Brain microvascular endothelial cell (primary cell): ENCODE measurements at regions not wholly inside any gene's neighbourhood (a gene's known extent, or its start where the extent isn't known, plus 50 kb on each side); places are given as distances from the start of the nearest gene placed in this dataset.

ENCODE experiments used
- DNase-seq: peaks from one replicate; pipeline ENCODE4 v3.0.0-alpha.2; 2020
- H3K27ac ChIP-seq: fragments of 250-450 bp; sonication (Bioruptor Pico); 2 replicates; pipeline ENCODE4 v1.5.1; 2020; ENCODE audit warnings: mild to moderate bottlenecking, moderate library complexity
- H3K27me3 ChIP-seq: fragments of 250-450 bp; sonication (Bioruptor Pico); replicated peaks from 2 replicates; pipeline ENCODE4 v1.5.1; 2020; ENCODE audit warnings: mild to moderate bottlenecking
- H3K36me3 ChIP-seq: fragments of 250-450 bp; sonication (Bioruptor Pico); replicated peaks from 2 replicates; pipeline ENCODE4 v1.5.1; 2020; ENCODE audit warnings: mild to moderate bottlenecking
- H3K4me3 ChIP-seq: 2 replicates; pipeline ENCODE4 v1.5.1; 2011; ENCODE audit warnings: low read depth, mild to moderate bottlenecking, control low read depth, low read length, moderate library complexity
- CTCF ChIP-seq: IDR thresholded peaks from 2 replicates; pipeline ENCODE4 v1.5.1; 2011; ENCODE audit warnings: low read depth, mild to moderate bottlenecking, moderate library complexity, low read length, control low read depth, inconsistent platforms; ENCODE audit errors: missing control alignments
- in situ Hi-C: cut with HindIII; loops from 2 replicates; pipeline ENCODE4 v1.10.0; 2017; ENCODE audit warnings: low sequenced_read_pairs, low pct_ligation_motif_present

DNA sequence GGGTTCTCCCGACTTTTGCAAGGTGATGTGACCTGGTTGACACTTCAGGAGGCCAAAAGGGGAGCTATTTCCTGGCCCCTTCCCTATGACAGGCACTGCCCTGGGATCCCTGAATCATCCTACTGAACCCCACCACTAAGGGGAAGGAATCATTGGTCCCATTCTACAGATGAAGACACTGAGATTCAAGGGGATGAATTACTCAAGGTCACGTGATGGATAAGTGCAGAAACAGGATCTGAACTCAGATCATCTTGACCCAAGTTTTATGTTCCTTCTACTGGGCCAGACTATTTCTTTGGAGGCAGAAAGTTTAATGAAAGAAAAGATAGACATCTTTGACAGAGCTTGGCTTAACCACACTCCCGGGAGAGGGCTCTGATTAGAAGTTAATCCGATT is 258.7 kb downstream of the RRAGC start:
- no peak for TF ChIP-seq CTCF
- H3K4me3 ChIP-seq = no peak overlapping the region
- no peaks in the 10 kb centered on the region for H3K36me3 ChIP-seq
- in situ Hi-C loops = no loop called here
- DNase-seq = no peak
- no peak overlapping the region for H3K27ac ChIP-seq
- H3K27me3 ChIP-seq = no peaks in the 10 kb centered on the region

- DNase-seq = no peak
- Histone ChIP-seq H3K36me3 (no peaks in the 10 kb centered on the region), H3K27me3 (no peaks in the 10 kb centered on the region), H3K4me3 (no peak overlapping the region), H3K27ac (no peak overlapping the region)
- TF ChIP-seq CTCF = no peak
- in situ Hi-C loops = no loop called here
Observed at GRCh38 chr1:38600286-38600685, 259.3 kb downstream of the RRAGC start.

- in situ Hi-C loops = no loop called here
- TF ChIP-seq CTCF = no peak
Observed at GRCh38 chr1:38598118-38598517, 261.5 kb downstream of the RRAGC start.

DNA sequence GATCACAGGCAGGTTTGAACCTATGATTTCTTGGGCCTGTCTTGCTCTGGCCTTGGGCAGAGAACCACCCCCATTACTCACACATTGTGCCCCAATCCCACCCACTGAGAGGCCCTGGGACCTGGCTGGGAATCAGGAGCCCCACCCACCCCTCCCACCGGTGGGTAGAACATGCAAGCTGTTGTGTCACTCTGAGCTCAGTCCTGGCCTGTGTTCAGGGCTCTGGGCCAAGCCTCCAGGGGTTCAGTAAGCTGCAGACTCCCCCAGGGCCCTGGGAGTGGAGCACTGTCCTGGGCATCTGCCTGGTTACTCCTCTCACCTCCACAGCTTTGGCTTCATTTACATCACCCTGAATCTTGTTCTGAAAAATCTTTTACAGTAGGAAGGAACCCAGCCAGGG is 270.5 kb downstream of the RRAGC start:
- Histone ChIP-seq H3K4me3 (no peak overlapping the region), H3K27ac (no peak overlapping the region), H3K36me3 (no peaks in the 10 kb centered on the region), H3K27me3 (no peaks in the 10 kb centered on the region)
- DNase-seq = no peak
- TF ChIP-seq CTCF = no peak
- in situ Hi-C loops = no loop called here

More at GRCh38 chr1:38598118-38598517, 261.5 kb downstream of the RRAGC start:
- no peak for DNase-seq
- H3K36me3 ChIP-seq = no peaks in the 10 kb centered on the region
- no peak overlapping the region for H3K4me3 ChIP-seq
- no peak overlapping the region for H3K27ac ChIP-seq
- no peaks in the 10 kb centered on the region for H3K27me3 ChIP-seq

GRCh38 chr1:38587766-38588165 is 271.8 kb downstream of the RRAGC start:
- no peaks in the 10 kb centered on the region for H3K27me3 ChIP-seq
- no peak for DNase-seq
- H3K4me3 ChIP-seq = no peak overlapping the region
- no peaks in the 10 kb centered on the region for H3K36me3 ChIP-seq
- TF ChIP-seq CTCF = no peak
- in situ Hi-C loops = no loop called here
- no peak overlapping the region for H3K27ac ChIP-seq

- DNase-seq = no peak
- H3K36me3 ChIP-seq = no peaks in the 10 kb centered on the region
- no peaks in the 10 kb centered on the region for H3K27me3 ChIP-seq
- TF ChIP-seq CTCF = peak; percentile 95
- no peak overlapping the region for H3K27ac ChIP-seq
- H3K4me3 ChIP-seq = no peak overlapping the region
- in situ Hi-C loops = no loop called here
Observed at GRCh38 chr1:38586993-38587646, 272.5 kb downstream of the RRAGC start.
